ENCODE measurements at regions not wholly inside any gene's neighbourhood (a gene's known extent, or its start where the extent isn't known, plus 50 kb on each side); places are given as distances from the start of the nearest gene placed in this dataset.

DNA sequence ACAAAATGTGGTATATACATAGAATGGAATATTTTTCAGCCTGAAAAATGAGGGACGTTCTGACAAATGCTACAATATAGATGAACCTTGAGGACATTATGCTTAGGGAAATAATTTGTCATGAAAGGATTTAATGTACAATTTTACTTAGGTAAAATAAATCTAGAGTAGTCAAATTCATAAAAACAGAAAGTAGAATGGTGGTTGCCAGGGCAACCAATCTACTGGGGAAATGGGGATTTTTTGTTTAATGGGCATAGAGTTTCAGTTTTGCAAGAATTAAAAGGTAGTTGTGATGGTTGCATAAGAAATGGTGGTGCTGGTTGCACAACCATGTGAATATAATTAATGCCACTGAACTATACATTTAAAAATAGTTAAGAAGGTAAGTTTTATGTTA is 296.0 kb upstream of the SP4 start:
- TF ChIP-seq CTCF (IDR thresholded peaks at IDR 0.05; ENCODE audit: low read length) (no peak), EZH2 (optimal IDR thresholded peaks at IDR 0.05; ENCODE audit: low read depth, low read length) (no peak)

Data from MM.1S (cell line).